Central memory CD4-positive, alpha-beta T cell (primary cell): ENCODE measurements at regions not wholly inside any gene's neighbourhood (a gene's known extent, or its start where the extent isn't known, plus 50 kb on each side); places are given as distances from the start of the nearest gene placed in this dataset.

Source experiments
- DNase-seq: peaks from one replicate; pipeline ENCODE4 v3.0.0; 2022

GRCh38 chr4:38344929-38345328 lies 319.1 kb upstream of the KLF3 start:
- DNase-seq, result no peak

GRCh38 chr4:38347251-38347650 lies 316.7 kb upstream of the KLF3 start:
- DNase-seq, result no peak

DNA sequence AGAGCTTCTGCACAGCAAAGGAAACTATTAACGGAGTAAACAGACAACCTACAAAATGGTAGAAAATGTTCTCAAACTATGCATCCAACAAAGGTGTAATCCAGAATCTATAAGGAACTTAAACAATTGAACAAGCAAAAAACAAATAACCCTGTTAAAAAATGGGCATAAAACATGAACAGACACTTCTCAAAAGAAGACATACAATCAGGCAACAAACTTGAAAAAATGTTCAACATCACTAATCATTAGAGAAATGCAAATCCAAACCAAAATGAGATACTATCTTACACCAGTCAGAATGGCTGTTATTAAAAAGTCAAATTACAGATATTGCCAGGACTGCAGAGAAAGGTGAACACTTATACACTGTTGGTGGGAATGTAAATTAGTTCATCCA lies 309.6 kb upstream of the KLF3 start:
- no peak for DNase-seq

- DNase-seq, result no peak
These were observed 309.1 kb upstream of the KLF3 start for GRCh38 chr4:38354872-38355271.

GRCh38 chr4:38356686-38357085 lies 307.3 kb upstream of the KLF3 start:
- DNase-seq, result no peak

DNA sequence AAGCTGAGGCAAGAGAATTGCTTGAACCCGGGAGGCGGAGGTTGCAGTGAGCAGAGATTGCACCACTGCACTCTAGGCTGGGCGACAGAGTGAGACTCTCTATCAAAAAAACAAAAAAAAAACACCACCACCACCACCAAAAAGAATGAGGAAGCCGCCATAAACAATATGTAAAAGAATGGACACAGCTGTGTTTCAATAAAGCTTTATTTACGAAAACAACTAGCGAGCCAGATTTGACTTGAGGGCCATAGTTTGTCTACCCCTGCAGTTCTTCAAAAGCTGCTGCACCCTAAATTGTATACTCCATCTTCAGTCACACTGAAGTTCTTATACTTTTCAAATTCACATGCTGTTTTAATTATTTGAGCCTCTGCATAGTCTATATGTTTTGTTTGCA lies 306.5 kb upstream of the KLF3 start:
- DNase-seq, result no peak

DNA sequence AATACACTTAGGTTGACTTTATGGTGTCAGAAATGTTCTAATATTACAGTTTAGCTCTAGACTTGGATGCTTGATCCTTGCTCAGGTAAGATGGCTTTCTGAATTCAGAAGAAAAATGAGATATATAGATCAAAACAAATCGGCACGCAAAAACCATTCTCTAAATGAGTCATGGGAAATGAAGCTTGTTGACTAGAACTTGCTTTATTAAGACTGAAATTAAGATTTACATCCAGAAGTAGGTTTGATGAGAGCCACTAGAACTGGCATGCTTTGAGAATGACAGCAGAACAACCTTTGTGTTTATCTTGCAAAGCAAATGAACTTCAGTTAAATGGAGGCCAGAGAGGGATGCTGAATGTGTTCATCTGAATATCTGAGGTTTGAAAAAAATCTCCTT lies 304.9 kb upstream of the KLF3 start:
- no peak for DNase-seq

DNA sequence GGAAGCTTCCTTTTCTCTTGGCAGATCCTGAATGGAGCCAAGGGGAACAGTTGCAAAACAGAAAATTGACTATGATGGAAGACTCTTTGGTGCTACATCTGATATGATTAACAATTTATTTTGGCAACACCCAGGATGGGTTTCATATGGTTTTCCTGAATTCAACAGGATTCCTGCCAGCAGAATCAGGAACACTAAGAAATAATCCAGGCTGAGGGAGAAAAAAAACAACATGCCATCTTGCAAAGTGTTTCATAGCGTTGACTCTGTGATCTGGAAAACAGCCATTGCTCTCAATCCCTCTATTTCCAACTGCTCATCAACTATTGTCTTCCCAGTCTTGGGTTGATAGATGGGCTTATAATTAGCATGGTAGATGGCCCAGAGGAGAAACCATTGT lies 303.8 kb upstream of the KLF3 start:
- DNase-seq, result no peak

DNA sequence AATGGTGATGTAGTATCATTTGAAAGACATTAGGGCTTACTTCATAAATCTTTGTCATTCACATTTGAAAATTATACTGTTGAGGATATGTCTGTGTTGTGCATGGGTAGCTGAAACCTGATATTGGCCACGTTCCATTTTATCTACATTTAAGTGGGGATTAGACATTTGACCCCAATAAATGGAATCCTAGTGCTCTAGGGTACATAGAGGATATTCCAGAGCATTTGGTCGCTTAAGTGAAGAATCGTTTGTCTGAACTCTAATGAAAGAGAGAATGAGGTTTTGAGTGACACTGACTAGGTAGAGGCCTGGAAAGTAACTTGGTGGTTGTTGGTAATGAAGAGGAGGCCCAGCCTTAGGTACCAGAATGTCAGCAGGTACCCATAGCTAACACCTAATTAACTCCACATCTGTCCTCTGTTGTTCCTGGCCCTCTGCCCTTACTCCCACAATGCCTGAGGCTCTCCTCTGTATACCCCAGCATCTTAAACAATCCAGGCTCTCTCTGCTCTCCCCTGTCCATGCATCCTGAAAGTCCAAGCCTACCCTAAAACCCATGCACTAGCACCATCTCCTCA lies 299.5 kb upstream of the KLF3 start:
- no peak for DNase-seq

- no peak for DNase-seq
These were observed 298.7 kb upstream of the KLF3 start for GRCh38 chr4:38365261-38365660.

DNA sequence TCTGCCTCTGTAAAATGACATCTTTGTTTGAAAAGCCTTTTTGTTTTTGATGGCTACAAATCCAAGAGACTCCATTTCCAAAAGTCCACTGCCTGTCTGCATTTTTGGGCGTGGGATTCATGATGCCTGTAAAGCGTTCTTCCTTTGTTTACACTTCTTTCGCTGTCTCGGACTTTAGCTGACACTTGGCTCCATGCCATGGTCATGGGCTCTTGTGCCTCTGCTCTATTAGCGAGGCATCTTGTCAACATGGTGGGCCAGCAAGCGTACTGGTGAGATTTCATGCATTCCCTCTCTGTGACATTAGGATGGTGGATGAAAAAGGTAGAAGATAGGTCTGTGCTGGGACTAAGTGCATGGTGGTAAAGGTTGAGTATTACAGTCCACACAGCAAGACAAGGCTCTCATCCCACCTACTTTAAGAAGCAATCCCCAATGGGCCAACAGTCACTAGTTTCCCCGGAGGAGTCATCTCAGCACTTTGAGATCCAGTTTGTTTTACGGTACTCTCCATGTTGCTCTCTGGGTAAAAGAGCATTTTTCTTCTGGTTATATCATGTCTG lies 298.2 kb upstream of the KLF3 start:
- no peak for DNase-seq

GRCh38 chr4:38366456-38366855 lies 297.5 kb upstream of the KLF3 start:
- DNase-seq, result no peak

DNA sequence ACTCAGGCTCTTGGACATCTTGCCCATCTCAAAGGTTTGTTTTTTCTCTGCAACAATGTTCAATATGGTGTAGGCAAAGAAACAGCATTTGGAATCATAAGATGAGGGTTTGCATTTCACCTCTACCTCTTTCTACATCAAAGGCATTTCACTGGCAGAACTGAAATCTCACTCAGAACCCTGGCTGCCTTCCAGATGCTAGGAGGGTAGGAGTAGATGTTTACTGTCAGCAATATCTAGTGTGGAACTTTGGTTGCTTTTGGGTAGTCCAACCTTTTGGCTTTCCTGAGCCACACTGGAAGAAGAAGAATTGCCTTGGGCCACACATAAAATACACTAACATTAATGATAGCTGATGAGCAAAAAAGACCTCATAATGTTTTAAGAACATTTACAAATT lies 297.0 kb upstream of the KLF3 start:
- no peak for DNase-seq

GRCh38 chr4:38367642-38368174 lies 296.3 kb upstream of the KLF3 start:
- no peak for DNase-seq

DNA sequence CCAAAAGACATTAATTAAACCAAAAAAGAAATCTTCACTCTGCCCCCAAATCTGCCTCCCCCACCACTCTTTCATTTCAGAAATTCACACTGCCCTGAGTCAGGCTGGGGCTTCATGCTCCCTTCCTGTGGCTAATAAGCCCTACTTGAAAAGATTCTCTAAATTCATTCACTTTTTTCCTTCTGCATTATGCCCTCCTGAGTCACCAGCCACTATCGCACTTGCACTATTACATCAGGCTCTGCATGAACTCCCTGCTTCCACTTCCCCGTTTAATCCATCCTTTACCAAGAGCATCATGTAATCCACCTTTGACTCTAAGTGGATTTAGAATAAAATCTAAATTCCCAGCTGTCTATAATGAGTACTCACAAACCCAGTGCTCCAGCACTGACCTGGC lies 295.4 kb upstream of the KLF3 start:
- DNase-seq, result no peak

GRCh38 chr4:38371391-38371851 lies 292.6 kb upstream of the KLF3 start:
- no peak for DNase-seq

GRCh38 chr4:38373375-38373774 lies 290.6 kb upstream of the KLF3 start:
- DNase-seq, result no peak

DNA sequence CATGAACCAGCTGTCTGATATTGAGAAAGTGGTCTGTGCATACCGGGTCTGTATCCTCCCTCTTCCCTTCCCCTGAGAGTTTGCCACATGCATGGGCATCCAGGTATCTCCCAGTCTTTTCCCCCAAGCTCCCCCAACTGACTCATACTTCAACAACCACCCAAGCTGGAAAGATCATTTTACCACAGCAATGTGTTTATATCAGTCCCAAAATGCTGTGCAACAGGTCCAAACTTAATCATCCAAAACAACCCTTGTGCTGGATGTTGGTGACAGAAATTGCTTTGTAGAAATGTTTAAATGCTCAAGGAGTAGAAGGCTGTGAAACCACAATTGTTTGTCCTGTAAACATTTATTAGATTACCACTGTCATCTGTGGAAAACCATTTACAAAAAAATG lies 286.8 kb upstream of the KLF3 start:
- no peak for DNase-seq

GRCh38 chr4:38378478-38378877 lies 285.5 kb upstream of the KLF3 start:
- DNase-seq, result no peak

DNA sequence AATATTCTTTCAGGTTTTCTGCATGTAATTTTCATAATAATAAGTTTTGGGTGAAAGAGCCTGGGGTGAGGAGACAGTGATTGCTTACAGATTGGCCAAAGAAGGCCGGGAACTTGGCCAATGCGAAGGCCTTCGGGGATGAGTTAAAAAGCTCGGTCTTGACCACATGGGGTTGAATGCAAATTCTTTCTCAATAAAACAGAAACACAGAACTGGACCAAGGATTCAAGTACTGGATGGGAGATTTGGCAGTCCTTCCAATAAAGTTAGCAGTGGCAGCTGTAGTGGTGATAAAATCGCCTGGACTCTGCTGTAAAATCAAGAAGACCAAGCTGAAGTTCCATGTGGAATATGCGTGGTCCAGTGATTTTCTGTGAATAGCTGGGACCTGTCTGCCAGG lies 282.2 kb upstream of the KLF3 start:
- DNase-seq, result no peak

DNA sequence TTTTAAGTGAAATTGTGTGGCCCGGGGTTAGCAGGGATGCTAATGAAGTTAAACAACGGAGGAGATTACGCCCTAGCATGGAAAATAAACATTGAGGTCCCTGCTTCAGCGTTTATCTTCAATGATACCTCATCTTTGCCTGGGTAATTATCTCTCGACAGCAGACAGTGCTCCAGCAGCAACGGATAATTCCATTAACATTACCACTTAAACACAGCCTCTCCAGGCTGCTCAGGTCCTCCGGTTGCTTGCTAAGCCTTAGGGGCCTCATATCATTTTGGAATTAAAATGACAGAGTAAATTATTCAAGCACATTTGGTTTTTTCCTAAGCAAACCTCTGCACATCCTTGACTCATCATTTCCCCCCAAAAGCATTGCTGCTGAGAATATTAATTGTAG lies 281.5 kb upstream of the KLF3 start:
- no peak for DNase-seq

DNA sequence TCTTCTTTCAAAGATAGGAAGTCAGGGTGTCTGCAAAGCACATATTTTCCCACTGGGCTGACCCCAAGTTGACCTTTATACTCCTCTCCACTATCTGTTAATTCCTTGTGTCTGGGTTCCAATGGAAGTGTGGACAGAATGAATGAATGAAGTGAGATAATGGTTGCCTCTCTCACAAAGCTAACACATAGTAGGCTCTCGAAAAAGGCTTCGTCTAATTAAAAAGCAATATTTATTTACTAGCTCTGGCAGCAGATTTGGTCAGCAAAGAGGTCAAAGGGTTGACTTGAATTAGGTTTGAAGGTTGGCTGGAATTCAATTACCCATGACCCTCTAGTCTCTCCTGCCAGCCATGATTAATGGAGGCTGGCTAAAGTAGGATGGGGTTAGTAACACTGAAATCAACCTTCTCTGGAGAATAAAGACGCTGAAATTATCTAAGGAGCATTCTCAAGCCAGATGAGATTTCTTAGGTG lies 280.3 kb upstream of the KLF3 start:
- no peak for DNase-seq

- no peak for DNase-seq
These were observed 278.6 kb upstream of the KLF3 start for GRCh38 chr4:38385093-38386004.
